Mesenchymal stem cell (in vitro differentiated cells and primary cell): ENCODE measurements at regions not wholly inside any gene's neighbourhood (a gene's known extent, or its start where the extent isn't known, plus 50 kb on each side); places are given as distances from the start of the nearest gene placed in this dataset.
A peak's percentile ranks its signal among the peaks of the same experiment; 100 is the strongest.
"Not testable (repeated sequence)": the region's sequence is repeated elsewhere in the genome, so short reads cannot be mapped to it uniquely, and the experiment has no call there.

Source experiments
- DNase-seq: peaks from one replicate; pipeline ENCODE4 v3.0.0-alpha.2; 2013
- H2AFZ ChIP-seq: one replicate; pipeline ENCODE4 v1.6.1; 2013; ENCODE audit warnings: low read depth, mild to moderate bottlenecking, control low read depth, inconsistent platforms, low read length, moderate library complexity
- H2AK5ac ChIP-seq: 2 replicates; pipeline ENCODE4 v1.6.1; 2013; ENCODE audit warnings: low read length, moderate library complexity, mild to moderate bottlenecking, inconsistent platforms; ENCODE audit not compliant: severe bottlenecking
- H2BK120ac ChIP-seq: one replicate; pipeline ENCODE4 v1.6.1; 2013; ENCODE audit warnings: low read depth, mild to moderate bottlenecking, inconsistent platforms, low read length, moderate library complexity
- H2BK12ac ChIP-seq, 2 experiments: one replicate each; pipeline ENCODE4 v1.6.1; 2013; ENCODE audit warnings: inconsistent platforms in 2 of 2, low read length in 2 of 2, mild to moderate bottlenecking in 2 of 2, moderate library complexity in 2 of 2, control low read depth in 1 of 2
- H2BK15ac ChIP-seq: one replicate; pipeline ENCODE4 v1.6.1; 2013; ENCODE audit warnings: mild to moderate bottlenecking, low read depth, inconsistent platforms; ENCODE audit not compliant: poor library complexity, severe bottlenecking
- H2BK5ac ChIP-seq: 2 replicates; pipeline ENCODE4 v1.6.1; 2013; ENCODE audit warnings: low read depth, mild to moderate bottlenecking, low read length, control low read depth, inconsistent platforms; ENCODE audit not compliant: poor library complexity, severe bottlenecking
- H3K14ac ChIP-seq, 2 experiments: one replicate each; pipeline ENCODE4 v1.6.1; 2013; ENCODE audit warnings: inconsistent platforms in 2 of 2, low read length in 2 of 2, control low read depth in 1 of 2, mild to moderate bottlenecking in 1 of 2, moderate library complexity in 1 of 2
- H3K18ac ChIP-seq, 2 experiments: one replicate each; pipeline ENCODE4 v1.6.1; 2013; ENCODE audit warnings: inconsistent platforms in 2 of 2, low read length in 2 of 2, control low read depth in 1 of 2, low read depth in 1 of 2, mild to moderate bottlenecking in 1 of 2
- H3K23ac ChIP-seq, 2 experiments: one replicate each; pipeline ENCODE4 v1.6.1; 2013; ENCODE audit warnings: inconsistent platforms in 2 of 2, low read length in 2 of 2, mild to moderate bottlenecking in 2 of 2, moderate library complexity in 2 of 2, control low read depth in 1 of 2
- H3K27ac ChIP-seq: 2 replicates; pipeline ENCODE4 v1.5.1; 2013; ENCODE audit warnings: mild to moderate bottlenecking, moderate library complexity, low read length, control low read depth, inconsistent platforms; ENCODE audit not compliant: poor library complexity, severe bottlenecking
- H3K27me3 ChIP-seq, 2 experiments: 2 replicates each; pipeline versions ENCODE4 v1.6.1 to v1.7.0; 2013; ENCODE audit warnings: low read length in 2 of 2, mild to moderate bottlenecking in 2 of 2, moderate library complexity in 2 of 2, control low read depth in 1 of 2, inconsistent platforms in 1 of 2; ENCODE audit not compliant: control insufficient read depth in 1 of 2, insufficient read depth in 1 of 2
- H3K36me3 ChIP-seq, 2 experiments: 2 replicates each; pipeline versions ENCODE4 v1.6.1 to v1.7.0; 2013; ENCODE audit warnings: low read length in 2 of 2, control low read depth in 1 of 2, inconsistent platforms in 1 of 2, low read depth in 1 of 2, mild to moderate bottlenecking in 1 of 2; ENCODE audit not compliant: insufficient read depth in 2 of 2, control insufficient read depth in 1 of 2
- H3K4ac ChIP-seq, 2 experiments: one replicate each; pipeline ENCODE4 v1.6.1; 2013; ENCODE audit warnings: inconsistent platforms in 2 of 2, low read length in 2 of 2, mild to moderate bottlenecking in 2 of 2, moderate library complexity in 2 of 2, control low read depth in 1 of 2, low read depth in 1 of 2
- H3K4me1 ChIP-seq: 2 replicates; pipeline ENCODE4 v1.6.1; 2013; ENCODE audit warnings: low read depth, low read length, control low read depth; ENCODE audit not compliant: control insufficient read depth, insufficient read depth
- H3K4me2 ChIP-seq: 2 replicates; pipeline ENCODE4 v1.6.1; 2013; ENCODE audit warnings: low read length, mild to moderate bottlenecking, inconsistent platforms; ENCODE audit not compliant: poor library complexity, severe bottlenecking
- H3K4me3 ChIP-seq, 2 experiments: 2 replicates each; pipeline versions ENCODE4 v1.5.1 to v1.7.0; 2013; ENCODE audit warnings: low read length in 2 of 2, mild to moderate bottlenecking in 2 of 2, control low read depth in 1 of 2, low read depth in 1 of 2; ENCODE audit not compliant: insufficient read depth in 1 of 2
- H3K79me1 ChIP-seq: replicated peaks from 2 replicates; pipeline ENCODE4 v1.6.1; 2013; ENCODE audit warnings: mild to moderate bottlenecking, control low read depth, low read length, inconsistent platforms; ENCODE audit not compliant: poor library complexity, severe bottlenecking
- H3K9ac ChIP-seq: 2 replicates; pipeline ENCODE4 v1.7.0; 2013; ENCODE audit warnings: mild to moderate bottlenecking, low read length, moderate library complexity
- H3K9me3 ChIP-seq: 2 replicates; pipeline ENCODE4 v1.7.0; 2013; ENCODE audit warnings: mild to moderate bottlenecking, low read length; ENCODE audit not compliant: control insufficient read depth
- H4K8ac ChIP-seq: one replicate; pipeline ENCODE4 v1.6.1; 2013; ENCODE audit warnings: inconsistent platforms, mild to moderate bottlenecking, low read length, moderate library complexity
- H4K91ac ChIP-seq: one replicate; pipeline ENCODE4 v1.6.1; 2013; ENCODE audit warnings: mild to moderate bottlenecking, low read length, inconsistent platforms
- WGBS: methylation state at CpG from one replicate; pipeline ENCODE4 v1.1.7; 2013; ENCODE audit warnings: mixed read lengths; 5-methylcytosine and 5-hydroxymethylcytosine counted together

DNA sequence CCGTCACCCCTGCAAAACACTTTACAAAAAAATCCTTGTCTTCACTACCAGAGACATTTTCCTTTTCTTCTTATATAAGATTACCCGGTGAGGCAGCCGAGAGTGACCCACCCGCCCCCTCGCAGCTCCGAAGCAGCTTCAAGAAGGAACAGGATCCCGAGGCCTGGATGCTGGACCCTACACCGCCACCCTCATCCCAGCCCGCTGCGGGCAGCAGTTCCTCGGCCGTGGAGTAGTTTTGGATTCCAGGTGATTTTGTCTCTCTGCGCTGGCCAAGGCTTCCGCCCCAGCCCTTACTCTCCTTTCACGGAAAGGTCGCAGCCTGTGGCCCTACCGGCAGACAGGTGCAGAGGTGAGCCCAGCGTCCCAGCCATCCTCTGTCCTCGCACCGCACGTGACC, 169.1 kb downstream of the CCT8L2 start:
- WGBS: 83% methylated on average over 21 of the region's 21 CpGs
- H3K79me1 ChIP-seq, DNase-seq, H3K27me3 ChIP-seq, H2BK15ac ChIP-seq, H4K8ac ChIP-seq, H3K9ac ChIP-seq, H3K4ac ChIP-seq, H2BK120ac ChIP-seq, H3K9me3 ChIP-seq, H3K14ac ChIP-seq, H3K23ac ChIP-seq, H2BK12ac ChIP-seq, H4K91ac ChIP-seq, H3K4me1 ChIP-seq, H3K18ac ChIP-seq, H3K36me3 ChIP-seq, H3K4me2 ChIP-seq, H2AK5ac ChIP-seq, H3K27ac ChIP-seq, H2BK5ac ChIP-seq, H2AFZ ChIP-seq: not testable (repeated sequence)
- H3K4me3 ChIP-seq: peak overlapping the region in 1 of 2 experiments; percentile 32

DNA sequence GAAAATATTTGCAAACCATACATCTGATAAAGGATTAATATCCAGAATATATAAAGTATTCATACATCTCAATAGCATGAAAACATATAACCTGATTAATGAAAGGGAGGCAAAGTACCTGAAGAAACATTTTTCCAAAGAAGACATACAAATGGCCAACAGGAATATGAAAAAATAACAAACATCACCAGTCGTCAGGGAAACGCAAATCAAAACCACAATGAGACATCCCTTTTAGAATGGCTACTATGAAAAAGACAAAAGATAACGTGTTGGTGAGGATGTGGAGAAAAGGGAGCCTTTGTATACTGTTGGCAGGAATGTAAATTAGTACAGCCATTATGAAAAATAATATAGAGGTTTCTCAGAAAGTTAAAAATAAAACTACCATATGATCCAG, 175.1 kb downstream of the CCT8L2 start:
- WGBS: no CpG with 5 or more reads among the region's 3 CpGs
- H3K23ac ChIP-seq, H2BK5ac ChIP-seq, H2AFZ ChIP-seq, H2BK15ac ChIP-seq, H2BK12ac ChIP-seq, H3K4me1 ChIP-seq, H3K4me2 ChIP-seq, H2BK120ac ChIP-seq, H3K27ac ChIP-seq, H3K9ac ChIP-seq, H3K27me3 ChIP-seq, H4K91ac ChIP-seq, H4K8ac ChIP-seq, H3K4ac ChIP-seq, H3K9me3 ChIP-seq, H3K79me1 ChIP-seq, H3K36me3 ChIP-seq, H3K14ac ChIP-seq, H3K18ac ChIP-seq, H2AK5ac ChIP-seq, DNase-seq, H3K4me3 ChIP-seq: not testable (repeated sequence)

DNA sequence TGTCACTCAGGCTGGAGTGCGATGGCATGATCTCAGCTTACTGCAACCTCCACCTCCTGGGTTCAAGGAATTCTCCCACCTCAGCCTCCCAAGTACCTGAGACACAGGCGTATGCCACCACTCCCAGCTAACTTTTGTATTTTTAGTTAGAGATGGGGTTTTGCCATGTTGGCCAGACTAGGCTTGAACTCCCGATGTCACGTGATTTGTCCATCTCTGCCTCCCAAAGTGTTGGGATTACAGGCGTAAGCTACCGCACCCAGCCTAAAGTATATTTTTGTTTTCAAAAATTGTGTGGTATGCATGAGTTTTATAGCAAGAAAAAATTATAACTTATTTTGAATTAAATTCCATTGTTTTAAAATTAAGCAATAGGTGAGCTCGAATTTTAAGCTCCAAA, 188.0 kb downstream of the CCT8L2 start:
- H3K4me2 ChIP-seq, H3K79me1 ChIP-seq, H2BK15ac ChIP-seq, DNase-seq, H3K27me3 ChIP-seq, H2BK12ac ChIP-seq, H3K4me3 ChIP-seq, H3K27ac ChIP-seq, H3K18ac ChIP-seq, H4K91ac ChIP-seq, H2AK5ac ChIP-seq, H3K9me3 ChIP-seq, H4K8ac ChIP-seq, H2BK120ac ChIP-seq, H3K23ac ChIP-seq, H3K4me1 ChIP-seq, H2BK5ac ChIP-seq, H3K4ac ChIP-seq, H3K36me3 ChIP-seq, H3K9ac ChIP-seq, H2AFZ ChIP-seq, H3K14ac ChIP-seq: not testable (repeated sequence)
- WGBS: 77% methylated on average over 2 of the region's 7 CpGs

DNA sequence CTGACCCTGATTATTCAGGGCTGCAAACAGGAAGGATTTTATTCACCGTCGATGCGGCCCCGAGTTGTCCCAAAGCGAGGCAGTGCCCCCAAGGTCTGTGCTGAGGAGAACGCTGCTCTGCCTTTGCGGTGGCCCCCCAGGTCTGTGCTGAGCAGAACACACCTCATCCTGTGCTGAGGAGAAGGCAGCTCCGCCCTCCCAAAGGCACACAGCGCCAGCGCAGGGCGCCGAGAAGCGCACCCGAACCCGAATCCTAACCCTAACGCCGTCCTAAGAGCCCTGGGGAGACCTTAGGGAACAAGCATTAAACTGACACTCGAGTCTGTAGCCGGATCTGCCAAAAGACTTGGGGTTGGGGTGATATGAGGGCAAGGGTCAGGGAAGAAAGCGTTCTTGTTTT, 188.9 kb downstream of the CCT8L2 start:
- WGBS: 86% methylated on average over 20 of the region's 20 CpGs

More for the DNA sequence above, 188.9 kb downstream of the CCT8L2 start:
- not testable (repeated sequence) for H3K36me3 ChIP-seq, H2BK12ac ChIP-seq, H4K8ac ChIP-seq, H3K4me1 ChIP-seq, H3K4me3 ChIP-seq, H2AK5ac ChIP-seq, DNase-seq, H3K9ac ChIP-seq, H3K9me3 ChIP-seq, H3K27ac ChIP-seq, H3K4ac ChIP-seq, H2BK5ac ChIP-seq, H3K27me3 ChIP-seq, H3K4me2 ChIP-seq, H4K91ac ChIP-seq, H3K79me1 ChIP-seq, H3K14ac ChIP-seq, H3K18ac ChIP-seq, H2BK120ac ChIP-seq, H2BK15ac ChIP-seq, H3K23ac ChIP-seq
- H2AFZ ChIP-seq: peak overlapping the region; percentile 42
